WTC11 (cell line): ENCODE measurements at regions not wholly inside any gene's neighbourhood (a gene's known extent, or its start where the extent isn't known, plus 50 kb on each side); places are given as distances from the start of the nearest gene placed in this dataset.

Experiments
- CTCF ChIP-seq: fragments of 200-600 bp; IDR thresholded peaks from 2 replicates; pipeline ENCODE4 v1.8.0; 2022; ENCODE audit warnings: antibody characterized with exemption
- E2F1 ChIP-seq: sonication (generic); formaldehyde crosslinking; IDR thresholded peaks from 2 replicates; pipeline ENCODE4 v1.8.0; 2022; ENCODE audit warnings: mild to moderate bottlenecking, missing genetic modification reagents
- FOXJ3 ChIP-seq: sonication (generic); formaldehyde crosslinking; IDR thresholded peaks from 2 replicates; pipeline ENCODE4 v1.9.0; 2021; ENCODE audit warnings: missing genetic modification reagents, mild to moderate bottlenecking, borderline replicate concordance
- NR2C2 ChIP-seq: sonication (generic); formaldehyde crosslinking; IDR thresholded peaks from 2 replicates; pipeline ENCODE4 v1.8.0; 2022; ENCODE audit warnings: mild to moderate bottlenecking, missing genetic modification reagents
- TEAD4 ChIP-seq: sonication (generic); formaldehyde crosslinking; IDR thresholded peaks from 2 replicates; pipeline ENCODE4 v1.8.0; 2022; ENCODE audit warnings: mild to moderate bottlenecking, missing genetic modification reagents
- TF ChIP-seq, protein P1 (sequence below): sonication (generic); formaldehyde crosslinking; IDR thresholded peaks from 2 replicates; pipeline ENCODE4 v1.8.1; 2023; ENCODE audit warnings: mild to moderate bottlenecking, missing genetic modification reagents, moderate library complexity

GRCh38 chr2:213232649-213233437, 51.4 kb upstream of the SPAG16 start:
- TF ChIP-seq TEAD4 (CRISPR knock-in tag) (no peak), CTCF (no peak), E2F1 (no peak), NR2C2 (no peak), FOXJ3 (CRISPR knock-in tag) (no peak)
- TF ChIP-seq, protein P1, sequence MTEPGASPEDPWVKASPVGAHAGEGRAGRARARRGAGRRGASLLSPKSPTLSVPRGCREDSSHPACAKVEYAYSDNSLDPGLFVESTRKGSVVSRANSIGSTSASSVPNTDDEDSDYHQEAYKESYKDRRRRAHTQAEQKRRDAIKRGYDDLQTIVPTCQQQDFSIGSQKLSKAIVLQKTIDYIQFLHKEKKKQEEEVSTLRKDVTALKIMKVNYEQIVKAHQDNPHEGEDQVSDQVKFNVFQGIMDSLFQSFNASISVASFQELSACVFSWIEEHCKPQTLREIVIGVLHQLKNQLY (CRISPR knock-in tag): no peak
